OCI-LY1 (cell line): ENCODE measurements at regions not wholly inside any gene's neighbourhood (a gene's known extent, or its start where the extent isn't known, plus 50 kb on each side); places are given as distances from the start of the nearest gene placed in this dataset.

ENCODE experiments used
- CTCF ChIP-seq: fragments of 200-600 bp; sonication (generic), shearing (Covaris generic); IDR thresholded peaks from 2 replicates; pipeline ENCODE4 v1.5.1; 2017; ENCODE audit warnings: mild to moderate bottlenecking, antibody characterized with exemption, low read length, moderate library complexity, mixed read lengths
- EZH2 ChIP-seq: fragments of 200-600 bp; sonication (generic), shearing (Covaris generic); IDR thresholded peaks from 2 replicates; pipeline ENCODE4 v1.8.0; 2017; ENCODE audit warnings: borderline replicate concordance, mixed run types, mild to moderate bottlenecking, antibody characterized with exemption, low read length, moderate library complexity, mixed read lengths

- TF ChIP-seq CTCF (no peak), EZH2 (no peak)
Measured at GRCh38 chr16:64307431-64307830, 814.4 kb downstream of the CDH11 start.
